ENCODE measurements at regions not wholly inside any gene's neighbourhood (a gene's known extent, or its start where the extent isn't known, plus 50 kb on each side); places are given as distances from the start of the nearest gene placed in this dataset.

DNA sequence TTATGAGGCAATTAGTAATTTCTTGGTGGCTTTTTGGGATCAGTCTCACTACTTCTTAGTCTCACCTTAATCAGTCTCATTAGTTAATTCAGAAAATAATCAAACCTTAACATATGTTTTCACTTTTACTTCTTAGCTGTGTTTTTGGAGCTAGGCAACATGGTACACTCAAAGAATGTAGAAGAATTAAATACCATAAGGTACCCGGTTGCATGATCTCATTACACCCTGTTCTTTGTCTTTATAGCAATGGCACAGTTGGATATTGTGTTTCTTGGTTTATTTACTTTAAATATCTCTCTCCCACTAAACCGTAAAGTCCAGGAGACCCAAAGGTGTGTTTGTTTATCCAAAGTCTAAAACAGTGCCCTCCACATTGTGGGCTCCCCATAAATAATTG is 132.3 kb downstream of the TNFSF18 start:
- TF ChIP-seq, protein P1, sequence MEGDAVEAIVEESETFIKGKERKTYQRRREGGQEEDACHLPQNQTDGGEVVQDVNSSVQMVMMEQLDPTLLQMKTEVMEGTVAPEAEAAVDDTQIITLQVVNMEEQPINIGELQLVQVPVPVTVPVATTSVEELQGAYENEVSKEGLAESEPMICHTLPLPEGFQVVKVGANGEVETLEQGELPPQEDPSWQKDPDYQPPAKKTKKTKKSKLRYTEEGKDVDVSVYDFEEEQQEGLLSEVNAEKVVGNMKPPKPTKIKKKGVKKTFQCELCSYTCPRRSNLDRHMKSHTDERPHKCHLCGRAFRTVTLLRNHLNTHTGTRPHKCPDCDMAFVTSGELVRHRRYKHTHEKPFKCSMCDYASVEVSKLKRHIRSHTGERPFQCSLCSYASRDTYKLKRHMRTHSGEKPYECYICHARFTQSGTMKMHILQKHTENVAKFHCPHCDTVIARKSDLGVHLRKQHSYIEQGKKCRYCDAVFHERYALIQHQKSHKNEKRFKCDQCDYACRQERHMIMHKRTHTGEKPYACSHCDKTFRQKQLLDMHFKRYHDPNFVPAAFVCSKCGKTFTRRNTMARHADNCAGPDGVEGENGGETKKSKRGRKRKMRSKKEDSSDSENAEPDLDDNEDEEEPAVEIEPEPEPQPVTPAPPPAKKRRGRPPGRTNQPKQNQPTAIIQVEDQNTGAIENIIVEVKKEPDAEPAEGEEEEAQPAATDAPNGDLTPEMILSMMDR (IDR thresholded peaks at IDR 0.05; ENCODE audit: low read depth, low read length, poor library complexity, severe bottlenecking) = no peak
- TF ChIP-seq EZH2phosphoT487 (IDR thresholded peaks at IDR 0.05; ENCODE audit: borderline replicate concordance, low read length) = no peak
